CD14-positive monocyte (primary cell): ENCODE measurements at regions not wholly inside any gene's neighbourhood (a gene's known extent, or its start where the extent isn't known, plus 50 kb on each side); places are given as distances from the start of the nearest gene placed in this dataset.

ENCODE experiments used
- DNase-seq, 3 donors: peaks; one replicate each; pipeline ENCODE4 v3.0.0-alpha.2; 2011 to 2022
- H2AFZ ChIP-seq: 2 replicates; pipeline ENCODE4 v1.6.0; 2012; ENCODE audit warnings: mild to moderate bottlenecking, low read depth, low read length, inconsistent platforms; ENCODE audit not compliant: insufficient read depth, poor library complexity, severe bottlenecking
- H3K27ac ChIP-seq, 2 donors: 1 replicate in 1 of 2; 2 replicates in 1 of 2; pipeline ENCODE4 v1.5.1; 2012 to 2013; ENCODE audit warnings: low read length in 2 of 2, control low read depth in 1 of 2, inconsistent platforms in 1 of 2, low read depth in 1 of 2, mild to moderate bottlenecking in 1 of 2
- H3K27me3 ChIP-seq, 2 donors: one replicate each; pipeline versions ENCODE4 v1.6.0 to v1.6.1; 2011 to 2013; ENCODE audit warnings: low read length in 2 of 2; ENCODE audit not compliant: control insufficient read depth in 2 of 2, insufficient read depth in 2 of 2
- H3K36me3 ChIP-seq, 2 donors: replicated peaks in 1 of 2; 1 replicate in 1 of 2; 2 replicates in 1 of 2; pipeline versions ENCODE4 v1.5.1 to v1.6.1; 2012 to 2013; ENCODE audit warnings: low read length in 2 of 2, control low read depth in 1 of 2, inconsistent platforms in 1 of 2, mild to moderate bottlenecking in 1 of 2; ENCODE audit not compliant: insufficient read depth in 2 of 2, control insufficient read depth in 1 of 2
- H3K4me1 ChIP-seq, 2 donors: 1 replicate in 1 of 2; 2 replicates in 1 of 2; pipeline versions ENCODE4 v1.5.1 to v1.6.1; 2012 to 2013; ENCODE audit warnings: low read length in 2 of 2, control low read depth in 1 of 2, inconsistent platforms in 1 of 2, mild to moderate bottlenecking in 1 of 2, moderate library complexity in 1 of 2; ENCODE audit not compliant: insufficient read depth in 2 of 2, control insufficient read depth in 1 of 2
- H3K4me2 ChIP-seq: replicated peaks from 2 replicates; pipeline ENCODE3; 2012; ENCODE audit warnings: low read length, moderate library complexity, mild to moderate bottlenecking; ENCODE audit not compliant: poor library complexity, severe bottlenecking; ENCODE audit errors: extremely low read depth
- H3K4me3 ChIP-seq, 3 experiments: fragments of 200-600 bp in 1 of 3; sonication (generic) in 1 of 3; replicated peaks in 1 of 3; 1 replicate in 2 of 3; 2 replicates in 1 of 3; pipeline ENCODE4 v1.5.1; 2011 to 2013; ENCODE audit warnings: low read length in 3 of 3, mild to moderate bottlenecking in 3 of 3, control low read depth in 2 of 3, low read depth in 2 of 3, inconsistent platforms in 1 of 3, moderate library complexity in 1 of 3
- H3K79me2 ChIP-seq: 2 replicates; pipeline ENCODE4 v1.6.0; 2012; ENCODE audit warnings: mild to moderate bottlenecking, control low read depth, inconsistent platforms, low read length, moderate library complexity; ENCODE audit not compliant: insufficient read depth
- H3K9ac ChIP-seq: 2 replicates; pipeline ENCODE4 v1.6.0; 2017; ENCODE audit warnings: low read length, mild to moderate bottlenecking; ENCODE audit not compliant: insufficient read depth, poor library complexity, severe bottlenecking
- H3K9me3 ChIP-seq, 2 donors: replicated peaks in 1 of 2; 1 replicate in 1 of 2; 2 replicates in 1 of 2; pipeline versions ENCODE4 v1.5.1 to v1.6.1; 2012 to 2013; ENCODE audit warnings: low read length in 2 of 2, control low read depth in 1 of 2; ENCODE audit not compliant: control insufficient read depth in 1 of 2, insufficient read depth in 1 of 2
- H4K20me1 ChIP-seq: 2 replicates; pipeline ENCODE4 v1.6.0; 2012; ENCODE audit warnings: mild to moderate bottlenecking, low read length, control low read depth, moderate library complexity; ENCODE audit not compliant: insufficient read depth
- H3K27ac Mint-ChIP-seq, 7 donors: one replicate each; pipeline ENCODE4 v1.8.0; 2020; ENCODE audit warnings: mild to moderate bottlenecking in 7 of 7, mixed read lengths in 7 of 7, moderate library complexity in 6 of 7, inconsistent platforms in 2 of 7
- H3K27me3 Mint-ChIP-seq, 3 donors: one replicate each; pipeline ENCODE4 v1.8.0; 2021 to 2022; ENCODE audit warnings: low read depth in 3 of 3, mild to moderate bottlenecking in 3 of 3, mixed read lengths in 3 of 3, moderate library complexity in 3 of 3, inconsistent platforms in 1 of 3
- H3K36me3 Mint-ChIP-seq, 2 donors: one replicate each; pipeline ENCODE4 v1.8.0; 2020; ENCODE audit warnings: mixed read lengths in 2 of 2, inconsistent platforms in 1 of 2, mild to moderate bottlenecking in 1 of 2
- H3K4me1 Mint-ChIP-seq: one replicate; pipeline ENCODE4 v1.8.0; 2020; ENCODE audit warnings: mild to moderate bottlenecking, mixed read lengths
- H3K4me3 Mint-ChIP-seq, 2 donors: one replicate each; pipeline ENCODE4 v1.8.0; 2020; ENCODE audit warnings: mild to moderate bottlenecking in 2 of 2, mixed read lengths in 2 of 2, moderate library complexity in 1 of 2
- H3K9me3 Mint-ChIP-seq, 7 donors: one replicate each; pipeline ENCODE4 v1.8.0; 2020 to 2022; ENCODE audit warnings: mixed read lengths in 7 of 7, mild to moderate bottlenecking in 6 of 7, moderate library complexity in 6 of 7, inconsistent platforms in 2 of 7
- WGBS: methylation state at CpG from one replicate; pipeline ENCODE4 v1.1.5; 2013; ENCODE audit warnings: missing lambda C conversion rate; ENCODE audit not compliant: insufficient coverage; 5-methylcytosine and 5-hydroxymethylcytosine counted together
- intact Hi-C, 2 donors: fragments of 100-400 bp; cut with micrococcal nuclease; formaldehyde crosslinking; loops; one replicate each; pipeline versions ENCODE4 v1.15.0 to v1.15.1; 2023
- TF ChIP-seq, protein P1 (sequence below): fragments of 200-600 bp; IDR thresholded peaks from one replicate; pipeline ENCODE4 v1.8.0; 2022; ENCODE audit warnings: antibody characterized with exemption, mild to moderate bottlenecking

DNA sequence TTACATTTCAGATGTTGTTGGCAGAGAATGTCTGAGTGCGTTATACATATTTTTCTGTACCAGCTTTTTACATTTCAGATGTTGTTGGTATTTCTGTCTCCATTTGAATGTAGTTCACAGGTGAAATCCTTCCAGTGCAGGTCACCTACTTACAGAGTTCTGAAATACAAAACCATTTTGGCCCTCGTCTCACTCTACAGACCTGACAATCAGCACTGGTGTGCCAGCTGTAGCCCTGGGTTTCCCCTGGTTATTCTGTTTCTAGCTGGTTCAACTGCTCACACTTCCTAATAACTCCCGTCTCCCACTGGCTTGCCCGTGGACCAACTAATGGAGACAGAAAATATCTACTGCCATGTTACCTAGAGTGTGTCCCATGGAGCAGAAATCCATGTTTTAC lies 87.5 kb upstream of the CDIN1 start:
- Histone ChIP-seq H3K36me3 (no peaks in the 10 kb centered on the region), H3K9me3 (no peaks in the 10 kb centered on the region), H3K4me1 (no peaks in the 10 kb centered on the region), H3K27me3 (no peaks in the 10 kb centered on the region), H3K4me2 (no peak overlapping the region), H3K9ac (no peak overlapping the region), H4K20me1 (no peaks in the 10 kb centered on the region), H3K4me3 (no peak overlapping the region), H2AFZ (no peak overlapping the region), H3K79me2 (no peaks in the 10 kb centered on the region), H3K27ac (no peak overlapping the region)
- WGBS: 83% methylated on average over 1 of the region's 4 CpGs
- H3K36me3 Mint-ChIP-seq: no peaks in the 10 kb centered on the region
- DNase-seq: no peak
- TF ChIP-seq, protein P1, sequence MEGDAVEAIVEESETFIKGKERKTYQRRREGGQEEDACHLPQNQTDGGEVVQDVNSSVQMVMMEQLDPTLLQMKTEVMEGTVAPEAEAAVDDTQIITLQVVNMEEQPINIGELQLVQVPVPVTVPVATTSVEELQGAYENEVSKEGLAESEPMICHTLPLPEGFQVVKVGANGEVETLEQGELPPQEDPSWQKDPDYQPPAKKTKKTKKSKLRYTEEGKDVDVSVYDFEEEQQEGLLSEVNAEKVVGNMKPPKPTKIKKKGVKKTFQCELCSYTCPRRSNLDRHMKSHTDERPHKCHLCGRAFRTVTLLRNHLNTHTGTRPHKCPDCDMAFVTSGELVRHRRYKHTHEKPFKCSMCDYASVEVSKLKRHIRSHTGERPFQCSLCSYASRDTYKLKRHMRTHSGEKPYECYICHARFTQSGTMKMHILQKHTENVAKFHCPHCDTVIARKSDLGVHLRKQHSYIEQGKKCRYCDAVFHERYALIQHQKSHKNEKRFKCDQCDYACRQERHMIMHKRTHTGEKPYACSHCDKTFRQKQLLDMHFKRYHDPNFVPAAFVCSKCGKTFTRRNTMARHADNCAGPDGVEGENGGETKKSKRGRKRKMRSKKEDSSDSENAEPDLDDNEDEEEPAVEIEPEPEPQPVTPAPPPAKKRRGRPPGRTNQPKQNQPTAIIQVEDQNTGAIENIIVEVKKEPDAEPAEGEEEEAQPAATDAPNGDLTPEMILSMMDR: no peak
- peaks cover 0 to 2% (median 2%) of the 10 kb centered on the region in 3 donors for H3K27me3 Mint-ChIP-seq
- intact Hi-C loops: no loop called here
- H3K4me3 Mint-ChIP-seq: no peak overlapping the region
- no peak overlapping the region for H3K27ac Mint-ChIP-seq
- H3K9me3 Mint-ChIP-seq: peaks cover 0 to 4% (median 0%) of the 10 kb centered on the region in 7 donors
- H3K4me1 Mint-ChIP-seq: no peaks in the 10 kb centered on the region

DNA sequence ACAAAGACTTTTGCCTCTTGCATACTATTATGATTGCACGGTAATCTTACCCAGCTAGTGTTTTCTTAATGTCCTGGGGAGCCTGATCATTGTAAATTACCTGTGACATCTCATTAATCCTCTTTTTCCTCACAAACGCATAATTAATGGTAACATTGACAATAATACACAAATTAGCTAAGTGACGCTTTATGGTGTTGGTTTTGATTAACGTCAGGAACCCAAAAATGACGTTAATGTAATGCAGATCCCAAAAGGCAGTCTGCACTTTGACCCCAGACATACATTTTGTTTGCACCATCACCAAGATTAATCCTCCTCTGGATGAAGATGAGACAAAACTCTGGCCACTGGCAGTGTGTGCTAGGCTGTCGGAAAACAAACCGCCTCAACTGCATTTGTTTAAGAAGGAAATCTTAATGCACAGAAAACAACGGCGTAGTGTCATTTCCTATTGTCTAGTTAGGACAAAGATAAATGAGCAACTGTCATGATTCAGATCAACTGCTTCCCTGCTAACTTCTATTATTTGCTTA lies 83.9 kb upstream of the CDIN1 start:
- Mint-ChIP-seq H3K4me1 (no peaks in the 10 kb centered on the region), H3K27ac (no peak overlapping the region), H3K27me3 (peaks cover 0 to 5% (median 2%) of the 10 kb centered on the region in 3 donors), H3K36me3 (no peaks in the 10 kb centered on the region), H3K9me3 (peaks cover 0 to 1% (median 0%) of the 10 kb centered on the region in 7 donors), H3K4me3 (no peak overlapping the region)
- TF ChIP-seq, protein P1: no peak
- no peak overlapping the region for H3K4me3 ChIP-seq
- no peaks in the 10 kb centered on the region for H3K9me3 ChIP-seq
- H3K27ac ChIP-seq: no peak overlapping the region
- 80% methylated on average over 1 of the region's 9 CpGs for WGBS
- no peaks in the 10 kb centered on the region for H4K20me1 ChIP-seq
- DNase-seq: no peak
- H3K36me3 ChIP-seq: no peaks in the 10 kb centered on the region
- H3K4me1 ChIP-seq: no peaks in the 10 kb centered on the region
- H3K4me2 ChIP-seq: no peak overlapping the region
- no peak overlapping the region for H2AFZ ChIP-seq
- intact Hi-C loops: no loop called here
- H3K79me2 ChIP-seq: no peaks in the 10 kb centered on the region
- H3K9ac ChIP-seq: no peak overlapping the region
- no peaks in the 10 kb centered on the region for H3K27me3 ChIP-seq
